Mesothelial cell of epicardium (in vitro differentiated cells): ENCODE measurements at regions not wholly inside any gene's neighbourhood (a gene's known extent, or its start where the extent isn't known, plus 50 kb on each side); places are given as distances from the start of the nearest gene placed in this dataset.

Source experiments
- DNase-seq, 2 experiments: peaks; one replicate each; pipeline ENCODE4 v3.0.0; 2021; ENCODE audit warnings: low spot score in 2 of 2; ENCODE audit not compliant: unreplicated experiment in 2 of 2
- H3K27ac Mint-ChIP-seq: 2 replicates; pipeline ENCODE4 v1.8.0; 2021; ENCODE audit warnings: mixed read lengths
- H3K27me3 Mint-ChIP-seq: 2 replicates; pipeline ENCODE4 v1.8.0; 2021; ENCODE audit warnings: low read depth, mixed read lengths
- H3K36me3 Mint-ChIP-seq: 2 replicates; pipeline ENCODE4 v1.8.0; 2021; ENCODE audit warnings: mixed read lengths
- H3K4me1 Mint-ChIP-seq: 2 replicates; pipeline ENCODE4 v1.8.0; 2021; ENCODE audit warnings: mixed read lengths
- H3K4me3 Mint-ChIP-seq: 2 replicates; pipeline ENCODE4 v1.8.0; 2021; ENCODE audit warnings: mild to moderate bottlenecking, moderate library complexity, mixed read lengths
- H3K9me3 Mint-ChIP-seq: 2 replicates; pipeline ENCODE4 v1.8.0; 2021; ENCODE audit warnings: mixed read lengths
- CTCF ChIP-seq: fragments of 200-600 bp; sonication (generic); IDR thresholded peaks from one replicate; pipeline ENCODE4 v1.5.0; 2021; ENCODE audit warnings: antibody characterized with exemption; ENCODE audit not compliant: unreplicated experiment

- no peak for TF ChIP-seq CTCF
- H3K27ac Mint-ChIP-seq = no peak overlapping the region
- H3K4me1 Mint-ChIP-seq = peaks cover 10% of the 10 kb centered on the region
- DNase-seq = no peak
- H3K9me3 Mint-ChIP-seq = no peaks in the 10 kb centered on the region
- H3K4me3 Mint-ChIP-seq = no peak overlapping the region
- no peaks in the 10 kb centered on the region for H3K27me3 Mint-ChIP-seq
- no peaks in the 10 kb centered on the region for H3K36me3 Mint-ChIP-seq
Measured at GRCh38 chr7:106765727-106766355, 99.2 kb upstream of the PIK3CG start.

- TF ChIP-seq CTCF = no peak
- H3K4me3 Mint-ChIP-seq = no peak overlapping the region
- H3K27me3 Mint-ChIP-seq = no peaks in the 10 kb centered on the region
- peaks cover 10% of the 10 kb centered on the region for H3K4me1 Mint-ChIP-seq
- no peaks in the 10 kb centered on the region for H3K36me3 Mint-ChIP-seq
- H3K27ac Mint-ChIP-seq = no peak overlapping the region
- no peaks in the 10 kb centered on the region for H3K9me3 Mint-ChIP-seq
- no peak for DNase-seq
Measured at GRCh38 chr7:106766551-106766950, 98.5 kb upstream of the PIK3CG start.

- DNase-seq = no peak
- Mint-ChIP-seq H3K36me3 (no peaks in the 10 kb centered on the region), H3K27ac (no peak overlapping the region), H3K9me3 (no peaks in the 10 kb centered on the region), H3K27me3 (no peaks in the 10 kb centered on the region), H3K4me1 (peaks cover 10% of the 10 kb centered on the region), H3K4me3 (no peak overlapping the region)
- TF ChIP-seq CTCF = no peak
Measured at GRCh38 chr7:106767078-106767477, 98.0 kb upstream of the PIK3CG start.

GRCh38 chr7:106767498-106768323 lies 97.4 kb upstream of the PIK3CG start:
- Mint-ChIP-seq H3K36me3 (no peaks in the 10 kb centered on the region), H3K9me3 (no peaks in the 10 kb centered on the region), H3K4me1 (peaks cover 10% of the 10 kb centered on the region), H3K4me3 (no peak overlapping the region), H3K27me3 (no peaks in the 10 kb centered on the region), H3K27ac (no peak overlapping the region)
- DNase-seq = no peak
- no peak for TF ChIP-seq CTCF

GRCh38 chr7:106768324-106768751 lies 96.7 kb upstream of the PIK3CG start:
- H3K4me1 Mint-ChIP-seq = peaks cover 10% of the 10 kb centered on the region
- no peak overlapping the region for H3K4me3 Mint-ChIP-seq
- H3K27ac Mint-ChIP-seq = no peak overlapping the region
- H3K9me3 Mint-ChIP-seq = no peaks in the 10 kb centered on the region
- no peak for TF ChIP-seq CTCF
- no peak for DNase-seq
- no peaks in the 10 kb centered on the region for H3K36me3 Mint-ChIP-seq
- H3K27me3 Mint-ChIP-seq = no peaks in the 10 kb centered on the region
